Esophagus mucosa (tissue), 1 donor: ENCODE measurements at regions not wholly inside any gene's neighbourhood (a gene's known extent, or its start where the extent isn't known, plus 50 kb on each side); places are given as distances from the start of the nearest gene placed in this dataset.
"Not testable (repeated sequence)": the region's sequence is repeated elsewhere in the genome, so short reads cannot be mapped to it uniquely, and the experiment has no call there.

Source experiments
- ATAC-seq: fragments of 200-7000 bp; cut with Tn5 transposase; one replicate; pipeline ENCODE4 v1.9.1; 2020
- donor health status: DM: yes; HTN: yes; CAD: no.

GRCh38 chr1:222233444-222234158 is 314.3 kb downstream of the HHIPL2 start:
- no peak for ATAC-seq

GRCh38 chr1:222232842-222233241 is 315.1 kb downstream of the HHIPL2 start:
- ATAC-seq: no peak

DNA sequence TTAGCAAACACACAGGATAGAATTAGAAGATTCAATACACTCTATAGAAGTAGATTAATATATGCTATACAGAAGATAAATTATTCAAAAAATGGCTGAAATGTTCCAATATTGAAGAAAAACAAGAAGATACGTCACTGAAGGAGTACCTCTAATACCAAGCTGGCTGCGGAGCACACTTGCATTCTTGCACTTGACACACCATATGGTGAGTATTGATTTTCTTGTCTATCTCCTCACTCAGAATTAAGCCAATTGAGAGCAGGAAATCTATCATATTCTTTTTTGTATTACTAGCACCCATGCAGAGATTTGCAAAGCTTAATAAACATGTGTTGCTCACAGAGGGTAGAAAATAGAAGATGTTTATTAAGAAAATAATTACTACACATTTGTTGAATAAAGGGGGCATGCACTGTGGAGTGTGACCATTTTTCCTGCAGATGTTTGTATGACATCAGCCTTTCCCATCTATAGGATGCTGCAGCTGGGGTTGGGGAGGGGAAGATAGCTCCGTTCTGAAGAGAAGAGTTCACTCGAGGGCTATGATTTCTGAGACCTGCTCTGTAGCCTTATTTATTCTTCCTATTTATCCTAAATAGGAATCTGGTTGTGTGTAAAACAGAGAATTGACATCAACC is 318.1 kb downstream of the HHIPL2 start:
- ATAC-seq: no peak

- ATAC-seq: no peak
These were observed 322.6 kb downstream of the HHIPL2 start for GRCh38 chr1:222225316-222225691.

GRCh38 chr1:222224636-222225315 is 323.1 kb downstream of the HHIPL2 start:
- ATAC-seq: no peak

DNA sequence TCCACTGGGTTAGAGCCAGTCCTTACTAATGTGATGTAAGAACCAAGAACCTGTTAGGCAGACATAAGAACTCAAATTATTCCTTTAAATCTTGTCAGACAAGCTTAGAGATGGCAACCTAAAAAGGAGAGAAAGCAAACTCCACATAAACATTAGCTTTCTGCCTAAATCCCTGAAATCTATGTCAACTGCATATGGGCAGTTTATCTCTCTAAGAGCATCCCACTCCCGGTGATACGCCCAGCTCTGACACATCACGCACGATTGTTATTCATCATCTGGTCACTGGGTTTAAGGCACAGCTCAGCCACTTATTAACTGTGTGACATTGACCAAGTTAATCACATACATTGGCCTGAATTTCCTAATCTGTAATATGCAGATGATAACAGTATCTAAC is 323.7 kb downstream of the HHIPL2 start:
- peak; percentile 46 for ATAC-seq

DNA sequence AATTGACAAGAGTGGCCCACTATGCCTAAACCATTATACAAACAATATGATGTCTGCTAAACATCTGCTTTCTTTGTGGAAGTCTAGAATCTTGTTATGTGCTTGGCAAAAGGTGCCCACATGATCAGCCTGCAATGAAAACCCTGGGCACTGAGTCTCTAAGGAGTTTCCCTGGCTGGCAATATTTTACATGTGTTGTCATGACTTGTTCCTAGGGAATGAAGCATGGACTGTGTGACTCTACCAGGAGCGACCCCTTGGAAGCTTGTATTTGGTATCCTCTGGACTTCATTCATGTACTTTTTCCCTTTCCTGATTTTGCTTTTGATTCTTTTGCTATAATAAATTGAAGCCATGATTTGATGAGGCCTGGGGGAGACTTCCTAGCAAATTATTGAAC is 324.9 kb downstream of the HHIPL2 start:
- no peak for ATAC-seq

GRCh38 chr1:222216255-222216754 is 331.6 kb downstream of the HHIPL2 start:
- ATAC-seq: no peak

DNA sequence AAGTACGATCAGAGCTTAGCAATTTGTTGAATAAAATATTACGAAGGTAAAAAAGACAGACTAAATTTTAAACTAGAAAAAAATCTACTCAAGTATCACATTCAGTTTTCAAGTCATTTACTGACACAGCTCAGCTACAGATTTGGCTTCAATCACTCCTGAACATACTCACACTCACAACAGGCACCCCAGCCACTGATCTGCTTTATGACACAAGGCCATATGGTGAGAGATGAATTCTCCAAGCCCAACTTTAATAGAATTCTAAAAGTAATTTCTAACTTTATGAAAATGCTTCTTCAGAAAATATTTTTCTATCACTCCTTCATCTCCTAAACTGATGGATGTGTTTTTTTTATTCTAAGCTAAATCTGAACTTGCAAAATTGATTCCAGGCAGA is 337.1 kb downstream of the HHIPL2 start:
- ATAC-seq: no peak

DNA sequence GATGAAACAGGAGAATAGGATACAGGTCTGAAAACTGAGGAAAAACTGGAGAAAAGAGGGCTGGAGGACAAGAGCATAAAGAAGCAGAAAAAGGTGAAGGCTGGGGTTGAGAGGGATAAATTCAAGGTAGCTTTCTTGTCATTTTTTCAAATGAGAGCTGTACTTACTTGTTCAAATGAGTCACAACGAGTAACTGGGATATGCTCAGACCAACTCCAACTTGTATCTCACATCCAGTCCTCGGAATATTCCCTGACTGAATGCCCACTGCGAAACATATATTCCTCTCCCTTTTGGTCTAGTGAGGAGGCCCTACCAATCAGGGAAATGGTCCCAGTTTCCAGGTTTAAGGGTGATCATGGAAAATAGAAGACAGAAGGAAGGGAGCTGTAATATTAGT is 343.4 kb downstream of the HHIPL2 start:
- no peak for ATAC-seq

- no peak for ATAC-seq
These were observed 345.1 kb downstream of the HHIPL2 start for GRCh38 chr1:222202831-222203230.

- ATAC-seq: no peak
These were observed 351.2 kb downstream of the HHIPL2 start for GRCh38 chr1:222196736-222197135.

- no peak for ATAC-seq
These were observed 351.6 kb downstream of the HHIPL2 start for GRCh38 chr1:222196288-222196687.

- ATAC-seq: no peak
These were observed 352.0 kb downstream of the HHIPL2 start for GRCh38 chr1:222195857-222196256.

DNA sequence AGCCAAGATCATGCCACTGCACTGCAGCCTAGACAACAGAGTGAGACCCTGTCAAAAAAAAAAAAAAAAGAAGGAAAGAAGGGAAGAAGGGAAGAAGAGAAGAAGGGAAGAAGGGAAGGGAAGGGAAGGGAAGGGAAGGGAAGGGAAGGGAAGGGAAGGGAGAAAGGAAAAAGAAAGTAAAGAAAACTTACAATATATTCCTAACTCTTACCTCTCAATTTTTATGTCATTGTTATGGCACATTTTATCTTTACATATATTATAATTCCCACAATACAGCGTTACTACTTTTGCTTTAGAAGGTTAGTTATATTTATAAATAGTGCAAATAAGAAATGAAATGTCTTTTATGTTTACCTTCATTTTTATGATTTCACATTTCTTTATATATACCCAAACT is 358.7 kb downstream of the HHIPL2 start:
- no peak for ATAC-seq

DNA sequence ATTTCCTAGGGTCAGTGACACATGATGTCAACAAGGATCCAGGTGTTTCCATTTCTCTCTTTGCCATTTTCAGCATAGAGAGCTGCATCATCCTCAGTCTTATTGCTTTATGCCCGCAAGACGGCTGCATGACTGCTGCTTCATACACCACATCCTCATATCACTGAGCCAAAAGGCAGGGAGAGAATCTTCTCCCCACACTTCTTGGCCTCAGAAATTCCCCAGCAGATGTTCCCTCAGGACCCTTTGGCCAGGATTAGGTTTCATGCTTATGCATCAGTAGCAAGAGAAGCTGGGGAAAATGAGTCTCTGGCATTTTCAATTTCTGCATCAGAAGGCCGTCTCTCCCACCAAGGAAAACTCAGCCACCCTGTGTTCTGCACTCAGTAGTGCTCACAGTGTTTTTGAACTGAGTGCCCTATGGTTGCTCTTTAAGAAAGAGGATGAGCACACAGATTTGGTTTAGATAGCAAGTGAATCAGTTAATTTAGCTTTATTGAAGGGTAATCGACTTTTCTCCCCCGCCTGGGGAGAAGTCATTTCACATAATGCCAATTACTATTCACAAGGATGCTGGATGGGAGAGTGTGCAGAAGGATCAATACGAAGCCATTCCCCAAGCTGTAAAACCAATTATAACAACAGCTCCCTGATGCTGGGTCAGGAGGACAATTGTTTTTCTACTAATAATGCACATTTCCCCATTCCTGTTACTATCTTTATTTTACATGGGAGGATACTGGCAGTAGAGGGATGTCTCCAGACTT is 360.2 kb downstream of the HHIPL2 start:
- ATAC-seq: no peak

GRCh38 chr1:222182641-222183040 is 365.3 kb downstream of the HHIPL2 start:
- no peak for ATAC-seq

DNA sequence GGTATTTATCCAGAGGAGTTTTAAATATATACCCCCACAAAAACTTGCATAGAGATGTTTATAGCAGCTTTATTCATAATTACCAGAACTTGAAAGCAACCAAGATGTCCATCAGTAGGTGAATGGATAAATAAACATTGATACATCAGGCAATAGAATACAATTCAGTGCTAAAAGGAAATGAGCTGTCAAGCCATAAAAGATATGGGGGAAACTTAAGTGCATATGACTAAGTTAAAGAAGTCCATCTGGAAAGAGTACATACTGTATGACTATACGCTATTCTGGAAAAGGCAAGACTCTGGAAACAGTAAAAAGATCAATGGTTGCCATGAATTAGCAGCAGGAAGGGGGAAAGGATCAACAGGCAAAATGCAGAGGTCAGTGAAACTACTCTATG is 366.7 kb downstream of the HHIPL2 start:
- ATAC-seq: no peak

DNA sequence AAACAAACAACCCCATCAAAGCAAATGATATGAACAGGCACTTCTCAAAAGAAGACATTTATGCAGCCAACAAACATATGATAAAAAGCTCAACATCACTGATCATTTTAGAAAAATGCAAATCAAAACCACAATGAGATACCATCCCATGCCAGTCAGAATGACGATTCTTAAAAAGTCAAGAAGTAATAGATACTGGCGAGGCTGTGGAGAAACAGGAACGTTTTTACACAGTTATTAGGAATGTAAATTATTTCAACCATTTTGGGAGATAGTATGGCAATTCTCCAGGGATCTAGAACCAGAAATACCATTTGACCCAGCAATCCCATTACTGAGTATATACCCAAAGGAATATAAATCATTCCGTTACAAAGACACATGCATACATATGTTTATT is 370.4 kb downstream of the HHIPL2 start:
- not testable (repeated sequence) for ATAC-seq

- peak; percentile 76 for ATAC-seq
These were observed 376.9 kb downstream of the HHIPL2 start for GRCh38 chr1:222171005-222171404.

DNA sequence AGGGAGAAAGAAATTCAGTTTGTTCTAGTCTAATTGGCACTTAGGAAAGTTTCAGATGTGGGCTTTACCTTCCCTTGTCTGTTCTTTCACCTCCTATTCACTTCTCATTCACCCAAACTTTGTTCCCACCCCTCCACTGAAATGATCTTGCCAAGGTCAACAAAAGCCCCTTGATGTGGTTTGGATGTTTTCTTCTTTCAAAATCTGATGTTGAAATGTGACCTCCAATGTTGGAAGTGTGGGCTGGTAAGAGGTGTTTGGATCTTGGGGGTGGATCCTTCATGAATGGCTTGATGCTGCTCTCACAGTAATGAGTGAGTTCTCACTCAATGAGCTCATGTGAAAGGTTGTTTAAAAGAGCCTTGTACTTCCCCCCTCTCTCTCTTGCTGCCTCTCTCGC is 379.3 kb downstream of the HHIPL2 start:
- no peak for ATAC-seq

DNA sequence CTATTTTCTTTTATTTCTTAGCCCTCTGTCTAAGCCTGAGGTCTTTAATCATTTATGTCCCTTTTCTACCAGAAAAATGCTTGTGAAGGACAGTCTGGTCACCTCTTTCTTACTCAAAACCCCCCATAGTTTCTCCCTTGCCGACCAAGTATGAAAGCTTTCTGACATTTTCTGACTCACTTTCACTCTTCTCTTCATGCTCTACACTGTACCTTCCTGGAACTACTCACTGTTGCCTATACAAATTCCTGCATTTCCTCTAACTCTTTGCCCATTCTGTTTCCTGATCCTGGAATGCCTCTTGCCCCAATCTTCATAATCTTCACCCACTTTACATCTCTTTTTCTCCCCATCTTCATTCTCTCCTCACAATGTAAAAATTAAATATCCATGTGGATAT is 380.0 kb downstream of the HHIPL2 start:
- ATAC-seq: no peak

GRCh38 chr1:222167111-222167510 is 380.8 kb downstream of the HHIPL2 start:
- peak; percentile 89 for ATAC-seq
